ENCODE measurements at regions not wholly inside any gene's neighbourhood (a gene's known extent, or its start where the extent isn't known, plus 50 kb on each side); places are given as distances from the start of the nearest gene placed in this dataset.

DNA sequence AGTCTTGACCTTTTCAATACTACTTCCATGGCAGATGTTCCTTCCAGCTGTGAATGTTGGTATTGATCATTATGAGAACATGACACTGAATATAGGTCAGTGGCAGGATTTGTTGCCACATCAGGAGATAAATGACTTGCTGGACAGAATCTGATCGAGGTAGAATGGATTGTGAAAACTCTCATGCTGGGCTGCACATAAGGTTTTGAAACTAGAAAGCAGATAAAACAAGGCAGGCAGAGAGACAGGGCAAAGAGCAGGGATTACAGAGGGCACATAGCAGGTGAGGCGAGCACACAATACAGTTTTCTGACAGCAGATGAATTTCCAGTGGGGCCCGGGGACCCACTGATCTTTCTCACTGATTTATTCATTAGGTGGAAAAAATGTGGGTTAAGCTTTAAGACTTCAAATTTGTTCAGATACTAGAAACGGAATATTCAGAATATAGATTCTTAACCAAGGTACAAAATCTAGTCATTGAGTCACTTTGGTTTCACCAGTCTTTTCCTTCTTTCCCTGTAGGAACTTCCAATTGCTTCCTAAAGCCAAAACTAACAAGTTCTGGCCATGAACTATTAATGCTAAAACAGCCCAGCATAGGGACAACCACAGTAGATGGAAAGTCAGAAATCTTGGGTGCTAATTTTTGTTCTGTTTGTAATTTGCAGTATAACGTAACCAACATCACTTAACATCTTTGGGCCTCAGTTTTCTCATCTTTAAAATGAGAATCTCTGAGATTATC is 296.0 kb upstream of the PTBP2 start:
- H3K9me3 ChIP-seq, result no peaks in the 10 kb centered on the region
- intact Hi-C loops (cut with DNase I), result no loop called here
- no peaks in the 10 kb centered on the region for H3K36me3 ChIP-seq
- H3K27me3 ChIP-seq, result no peaks in the 10 kb centered on the region
- TF ChIP-seq, protein P1, sequence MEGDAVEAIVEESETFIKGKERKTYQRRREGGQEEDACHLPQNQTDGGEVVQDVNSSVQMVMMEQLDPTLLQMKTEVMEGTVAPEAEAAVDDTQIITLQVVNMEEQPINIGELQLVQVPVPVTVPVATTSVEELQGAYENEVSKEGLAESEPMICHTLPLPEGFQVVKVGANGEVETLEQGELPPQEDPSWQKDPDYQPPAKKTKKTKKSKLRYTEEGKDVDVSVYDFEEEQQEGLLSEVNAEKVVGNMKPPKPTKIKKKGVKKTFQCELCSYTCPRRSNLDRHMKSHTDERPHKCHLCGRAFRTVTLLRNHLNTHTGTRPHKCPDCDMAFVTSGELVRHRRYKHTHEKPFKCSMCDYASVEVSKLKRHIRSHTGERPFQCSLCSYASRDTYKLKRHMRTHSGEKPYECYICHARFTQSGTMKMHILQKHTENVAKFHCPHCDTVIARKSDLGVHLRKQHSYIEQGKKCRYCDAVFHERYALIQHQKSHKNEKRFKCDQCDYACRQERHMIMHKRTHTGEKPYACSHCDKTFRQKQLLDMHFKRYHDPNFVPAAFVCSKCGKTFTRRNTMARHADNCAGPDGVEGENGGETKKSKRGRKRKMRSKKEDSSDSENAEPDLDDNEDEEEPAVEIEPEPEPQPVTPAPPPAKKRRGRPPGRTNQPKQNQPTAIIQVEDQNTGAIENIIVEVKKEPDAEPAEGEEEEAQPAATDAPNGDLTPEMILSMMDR (IDR thresholded peaks at IDR 0.05), result no peak
- TF ChIP-seq POLR2A (IDR thresholded peaks at IDR 0.05) (no peak), EP300 (IDR thresholded peaks at IDR 0.05) (no peak)
- no peaks in the 10 kb centered on the region for H3K4me1 ChIP-seq (ENCODE audit: insufficient read depth)
- no peak overlapping the region for H3K27ac ChIP-seq
- WGBS, 3 donors, result 61 to 80% (median 74%) methylated on average over 5 of the region's 5 CpGs
- DNase-seq, result no peak
- H3K4me3 ChIP-seq, result no peak overlapping the region

DNA sequence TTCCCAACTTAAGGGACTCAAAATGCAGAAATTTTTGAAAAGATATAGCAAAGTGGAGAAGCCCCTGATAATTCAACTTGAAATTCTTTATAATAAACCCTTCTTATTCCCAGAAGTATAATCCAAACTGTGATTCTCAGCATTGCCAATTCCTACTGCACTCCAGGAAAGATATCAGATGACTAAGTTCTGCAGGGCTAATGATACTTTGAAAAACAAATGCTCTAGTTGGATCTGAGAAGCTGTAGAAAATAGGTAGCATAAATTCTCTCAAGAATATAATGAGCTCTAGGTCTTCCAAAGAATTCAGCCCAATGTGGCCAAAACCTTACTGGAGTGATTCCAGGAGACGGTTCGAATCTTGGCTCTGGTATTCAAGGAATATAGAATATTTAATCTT is 294.0 kb upstream of the PTBP2 start:
- Histone ChIP-seq H3K9me3 (no peaks in the 10 kb centered on the region), H3K4me3 (no peak overlapping the region), H3K36me3 (no peaks in the 10 kb centered on the region), H3K27me3 (no peaks in the 10 kb centered on the region), H3K4me1 (ENCODE audit: insufficient read depth) (no peaks in the 10 kb centered on the region), H3K27ac (no peak overlapping the region)
- intact Hi-C loops (cut with DNase I), result no loop called here
- WGBS, 3 donors, result 24 to 36% (median 27%) methylated on average over 2 of the region's 2 CpGs
- no peak for DNase-seq
- no peak for TF ChIP-seq EP300 (IDR thresholded peaks at IDR 0.05)
- no peak for TF ChIP-seq POLR2A (IDR thresholded peaks at IDR 0.05)
- TF ChIP-seq, protein P1 (IDR thresholded peaks at IDR 0.05), result no peak

DNA sequence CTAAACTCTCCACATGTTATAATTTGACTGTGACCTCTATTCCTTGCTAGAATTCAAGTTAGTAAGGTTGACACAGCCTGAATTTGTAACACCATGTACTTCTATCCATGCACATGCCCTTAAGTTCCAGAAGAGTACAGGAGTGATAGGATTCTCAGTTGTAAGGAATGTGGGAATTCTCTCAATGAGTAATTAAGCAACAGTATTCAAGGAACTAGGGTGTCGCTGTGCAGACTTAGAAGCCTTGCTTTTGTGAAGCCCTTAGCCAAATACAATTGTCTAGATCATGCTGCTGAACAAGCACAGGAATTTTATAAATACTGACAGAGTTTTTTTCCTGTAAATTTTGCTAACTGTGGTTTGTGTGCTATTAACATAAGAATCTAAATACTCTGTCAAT is 276.3 kb upstream of the PTBP2 start:
- H3K9me3 ChIP-seq, result no peaks in the 10 kb centered on the region
- 69 to 87% (median 76%) methylated on average over 1 of the region's 1 CpG for WGBS, 3 donors
- H3K36me3 ChIP-seq, result no peaks in the 10 kb centered on the region
- no peak for DNase-seq
- TF ChIP-seq EP300 (IDR thresholded peaks at IDR 0.05) (no peak), POLR2A (IDR thresholded peaks at IDR 0.05) (no peak)
- TF ChIP-seq, protein P1 (IDR thresholded peaks at IDR 0.05), result no peak
- no peaks in the 10 kb centered on the region for H3K27me3 ChIP-seq
- no peak overlapping the region for H3K4me3 ChIP-seq
- intact Hi-C loops (cut with DNase I), result no loop called here
- no peaks in the 10 kb centered on the region for H3K4me1 ChIP-seq (ENCODE audit: insufficient read depth)
- H3K27ac ChIP-seq, result no peak overlapping the region

DNA sequence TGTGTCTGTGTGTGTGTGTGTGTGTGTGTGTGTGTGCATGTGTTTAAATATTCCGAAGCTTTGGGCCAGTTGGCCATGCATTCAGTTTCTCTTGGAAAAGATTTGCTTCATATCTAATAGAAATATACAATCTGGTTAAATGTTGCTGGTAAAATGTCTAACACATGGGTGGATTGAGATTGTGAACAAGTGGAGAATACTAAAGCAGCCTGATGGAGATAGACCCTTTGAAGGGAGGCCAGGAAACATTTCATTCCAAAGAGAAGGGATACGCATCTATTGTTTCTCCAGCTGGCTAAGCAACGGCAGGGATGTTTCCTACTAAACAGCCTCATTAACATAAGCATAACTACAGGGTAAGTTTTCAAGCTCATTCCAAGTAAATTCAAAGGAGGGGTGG is 257.5 kb upstream of the PTBP2 start:
- TF ChIP-seq EP300 (IDR thresholded peaks at IDR 0.05), result no peak
- TF ChIP-seq POLR2A (IDR thresholded peaks at IDR 0.05), result no peak
- TF ChIP-seq, protein P1 (IDR thresholded peaks at IDR 0.05), result no peak
- H3K4me1 ChIP-seq (ENCODE audit: insufficient read depth), result no peaks in the 10 kb centered on the region
- no peaks in the 10 kb centered on the region for H3K36me3 ChIP-seq
- DNase-seq, result no peak
- 20 to 40% (median 26%) methylated on average over 3 of the region's 3 CpGs for WGBS, 3 donors
- H3K4me3 ChIP-seq, result no peak overlapping the region
- intact Hi-C loops (cut with DNase I), result no loop called here
- no peak overlapping the region for H3K27ac ChIP-seq
- H3K9me3 ChIP-seq, result no peaks in the 10 kb centered on the region
- H3K27me3 ChIP-seq, result no peaks in the 10 kb centered on the region
